ENCODE measurements at regions not wholly inside any gene's neighbourhood (a gene's known extent, or its start where the extent isn't known, plus 50 kb on each side); places are given as distances from the start of the nearest gene placed in this dataset.

- WGBS, 5 donors: 66 to 88% (median 85%) methylated on average over 7 of the region's 7 CpGs
- Histone ChIP-seq H3K9me3 (no peaks in the 10 kb centered on the region), H3K4me1 (no peaks in the 10 kb centered on the region), H3K27ac (peak overlapping the region in 1 of 8 donors; percentile 25), H3K27me3 (replicated peaks in 1 of 7) (no peaks in the 10 kb centered on the region), H3K36me3 (no peaks in the 10 kb centered on the region), H3K4me3 (no peak overlapping the region)
- intact Hi-C loops (cut with DNase I; ENCODE audit: low total_unique reads): no loop called here
- no peak for DNase-seq
- peak in 1 of 3 donors; percentile 66 for TF ChIP-seq POLR2AphosphoS5 (IDR thresholded peaks at IDR 0.05)
- TF ChIP-seq POLR2A (IDR thresholded peaks at IDR 0.05): no peak
- peak in 1 of 11 experiments; percentile 6 for TF ChIP-seq CTCF (IDR thresholded peaks at IDR 0.05 in 8 of 11, conservative IDR thresholded peaks at IDR 0.05 in 3 of 11)
Observed at GRCh38 chr5:58317009-58317408, 142.9 kb downstream of the PLK2 start.

- Histone ChIP-seq H3K4me1 (no peaks in the 10 kb centered on the region), H3K27me3 (replicated peaks in 1 of 7) (no peaks in the 10 kb centered on the region), H3K4me3 (no peak overlapping the region), H3K9me3 (no peaks in the 10 kb centered on the region), H3K36me3 (no peaks in the 10 kb centered on the region), H3K27ac (no peak overlapping the region)
- no peak for DNase-seq
- no peak for TF ChIP-seq CTCF (IDR thresholded peaks at IDR 0.05 in 8 of 11, conservative IDR thresholded peaks at IDR 0.05 in 3 of 11)
- no peak for TF ChIP-seq POLR2A (IDR thresholded peaks at IDR 0.05)
- intact Hi-C loops (cut with DNase I; ENCODE audit: low total_unique reads): no loop called here
- 94 to 97% (median 95%) methylated on average over 1 of the region's 1 CpG for WGBS, 5 donors
Observed at GRCh38 chr5:58315794-58316193, 144.1 kb downstream of the PLK2 start.

GRCh38 chr5:58314356-58315210 lies 145.3 kb downstream of the PLK2 start:
- H3K4me3 ChIP-seq: no peak overlapping the region
- intact Hi-C loops (cut with DNase I; ENCODE audit: low total_unique reads): no loop called here
- TF ChIP-seq POLR2AphosphoS5 (IDR thresholded peaks at IDR 0.05) (no peak), POLR2A (IDR thresholded peaks at IDR 0.05) (no peak), CTCF (IDR thresholded peaks at IDR 0.05 in 8 of 11, conservative IDR thresholded peaks at IDR 0.05 in 3 of 11) (no peak)
- no peak for DNase-seq
- WGBS, 5 donors: 67 to 91% (median 80%) methylated on average over 4 of the region's 4 CpGs
- no peaks in the 10 kb centered on the region for H3K27me3 ChIP-seq (replicated peaks in 1 of 7)
- H3K27ac ChIP-seq: no peak overlapping the region
- H3K9me3 ChIP-seq: no peaks in the 10 kb centered on the region
- no peaks in the 10 kb centered on the region for H3K4me1 ChIP-seq
- no peaks in the 10 kb centered on the region for H3K36me3 ChIP-seq

- Histone ChIP-seq H3K9me3 (no peaks in the 10 kb centered on the region), H3K4me1 (no peaks in the 10 kb centered on the region), H3K27ac (no peak overlapping the region), H3K4me3 (no peak overlapping the region), H3K36me3 (no peaks in the 10 kb centered on the region), H3K27me3 (replicated peaks in 1 of 7) (no peaks in the 10 kb centered on the region)
- no peak for DNase-seq
- WGBS, 5 donors: 83 to 94% (median 89%) methylated on average over 5 of the region's 5 CpGs
- intact Hi-C loops (cut with DNase I; ENCODE audit: low total_unique reads): no loop called here
- TF ChIP-seq POLR2AphosphoS5 (IDR thresholded peaks at IDR 0.05) (no peak), POLR2A (IDR thresholded peaks at IDR 0.05) (no peak), CTCF (IDR thresholded peaks at IDR 0.05 in 8 of 11, conservative IDR thresholded peaks at IDR 0.05 in 3 of 11) (no peak)
Observed at GRCh38 chr5:58312299-58312698, 147.6 kb downstream of the PLK2 start.

Data from spleen (tissue), 11 donors.